ENCODE measurements at regions not wholly inside any gene's neighbourhood (a gene's known extent, or its start where the extent isn't known, plus 50 kb on each side); places are given as distances from the start of the nearest gene placed in this dataset.

DNA sequence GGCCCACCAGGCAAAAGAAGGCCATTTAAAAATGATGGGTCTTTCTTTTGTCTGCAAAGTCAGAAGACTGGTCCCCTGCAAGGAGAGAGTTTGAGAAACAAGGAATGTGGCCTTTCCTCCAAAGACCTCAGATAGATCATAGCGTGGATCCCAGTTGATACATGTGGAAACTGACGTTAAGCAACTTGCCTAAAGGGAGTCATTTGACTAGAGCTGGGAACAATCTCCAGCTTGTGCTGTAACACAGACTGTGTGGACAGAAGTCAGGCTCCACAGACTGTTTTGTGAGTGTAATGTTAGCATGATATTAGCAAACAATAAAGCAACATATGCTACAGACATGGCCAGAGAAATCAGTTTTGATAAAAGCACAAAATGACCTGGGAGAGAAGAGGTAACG lies 140.4 kb upstream of the CITED2 start:
- no peak for DNase-seq (ENCODE audit: low read depth)

DNA sequence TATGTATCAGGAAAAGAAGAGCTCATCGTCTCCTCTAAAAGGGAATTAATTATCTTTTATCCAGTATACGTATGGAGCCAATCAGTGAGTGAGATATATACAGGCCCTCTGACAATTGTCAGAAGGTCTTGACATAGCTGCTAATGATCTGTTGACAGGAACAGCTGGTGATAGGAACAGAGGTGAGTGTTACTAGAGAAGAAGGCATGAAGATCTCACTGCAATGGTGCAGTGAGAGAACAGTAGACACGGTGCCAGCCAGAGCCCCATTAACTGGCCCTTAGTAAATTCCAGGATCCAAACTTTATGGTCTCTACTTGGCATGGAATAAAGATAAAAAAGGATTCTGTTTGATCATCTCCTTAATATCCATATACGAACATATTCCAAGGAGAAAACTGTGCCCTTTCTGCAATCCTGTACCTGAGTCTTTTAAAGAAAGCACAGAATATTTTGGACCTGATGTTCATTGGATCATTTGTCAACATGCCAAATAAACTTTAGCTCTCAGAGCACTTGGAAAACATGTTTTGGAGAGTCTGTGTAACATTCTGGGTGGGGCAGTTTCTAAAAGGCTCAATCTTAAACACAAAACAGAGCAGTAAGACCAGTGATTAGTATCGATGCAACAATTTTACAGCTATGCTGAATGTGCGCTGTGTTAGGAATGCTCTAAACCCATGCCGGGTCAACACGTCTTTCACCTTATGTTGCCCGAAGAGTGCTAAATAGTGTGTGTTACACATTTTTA lies 135.8 kb upstream of the CITED2 start:
- DNase-seq (ENCODE audit: low read depth): no peak

DNA sequence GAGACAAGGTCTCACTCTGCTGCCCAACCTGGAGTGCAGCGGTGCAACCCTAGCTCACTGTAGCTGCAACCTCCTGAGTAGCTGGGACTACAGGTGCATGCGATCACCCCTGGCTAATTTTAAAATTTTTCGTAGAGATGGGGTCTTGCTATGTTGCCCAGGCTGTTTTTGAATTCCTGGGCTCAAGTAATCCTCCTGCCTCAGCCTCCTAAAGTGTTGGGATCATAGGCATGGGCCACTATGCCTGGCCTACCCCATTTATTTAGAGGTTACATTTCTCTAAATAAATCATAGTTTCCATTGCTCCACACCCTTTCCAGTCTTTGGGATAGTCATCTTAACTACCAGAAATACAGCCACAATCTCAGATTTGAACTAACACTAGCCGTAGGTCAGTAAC lies 134.7 kb upstream of the CITED2 start:
- DNase-seq (ENCODE audit: low read depth): no peak

DNA sequence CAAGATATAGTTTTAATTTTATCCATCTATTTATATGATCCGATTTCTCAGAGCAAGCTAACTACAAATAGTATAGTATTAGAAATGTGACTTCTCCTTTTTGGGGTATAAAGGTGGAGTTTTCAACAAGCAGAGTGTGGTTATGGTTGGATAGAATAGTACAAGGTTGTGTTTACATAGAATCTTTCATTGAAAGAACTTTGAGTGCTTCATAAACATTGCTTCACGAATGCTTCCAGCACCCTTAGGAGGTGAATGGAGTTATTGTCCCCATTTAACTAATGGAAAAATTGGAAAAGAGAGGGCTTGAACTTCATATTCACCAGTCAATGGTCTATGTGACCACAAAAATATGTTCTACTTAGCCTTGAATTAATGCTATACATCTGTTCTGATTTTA lies 134.1 kb upstream of the CITED2 start:
- DNase-seq (ENCODE audit: low read depth): no peak

DNA sequence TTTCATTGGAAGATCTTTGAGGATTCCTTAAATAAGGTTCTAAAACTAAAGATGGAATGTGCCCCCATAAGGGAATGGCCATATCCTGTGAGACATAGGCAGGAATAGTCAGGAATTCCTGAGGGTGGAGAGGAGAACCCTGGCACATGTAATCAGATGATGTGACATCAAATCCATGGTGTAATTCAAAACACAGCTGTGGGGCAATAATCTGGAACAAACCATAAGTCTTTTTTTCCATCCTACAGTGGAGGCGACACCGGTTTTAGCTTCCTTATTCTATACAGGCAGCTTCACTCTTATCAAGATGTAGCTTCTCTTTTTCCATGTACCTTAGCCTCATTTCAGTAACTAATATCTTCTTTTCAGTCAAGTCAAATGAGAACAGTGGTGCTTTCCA lies 133.6 kb upstream of the CITED2 start:
- no peak for DNase-seq (ENCODE audit: low read depth)

DNA sequence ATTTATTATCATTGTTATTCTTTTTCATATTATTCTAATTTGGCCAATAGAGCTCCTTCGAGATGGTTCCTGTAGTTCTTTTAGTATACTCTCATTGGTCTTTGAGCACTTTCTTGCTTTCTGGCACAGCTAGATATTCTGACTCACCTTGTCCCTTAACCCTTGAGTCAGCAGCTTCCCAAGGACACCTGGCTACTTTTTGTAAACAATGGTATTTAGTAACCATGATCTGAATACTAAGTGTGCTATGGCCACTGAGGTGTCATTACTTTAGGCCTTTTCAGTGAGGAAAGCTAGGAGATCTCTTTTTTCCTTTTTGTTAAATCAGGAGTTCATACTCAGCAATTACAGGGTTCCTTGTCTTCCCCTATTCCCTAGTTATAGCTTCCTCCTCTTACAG lies 126.5 kb upstream of the CITED2 start:
- no peak for DNase-seq (ENCODE audit: low read depth)

DNA sequence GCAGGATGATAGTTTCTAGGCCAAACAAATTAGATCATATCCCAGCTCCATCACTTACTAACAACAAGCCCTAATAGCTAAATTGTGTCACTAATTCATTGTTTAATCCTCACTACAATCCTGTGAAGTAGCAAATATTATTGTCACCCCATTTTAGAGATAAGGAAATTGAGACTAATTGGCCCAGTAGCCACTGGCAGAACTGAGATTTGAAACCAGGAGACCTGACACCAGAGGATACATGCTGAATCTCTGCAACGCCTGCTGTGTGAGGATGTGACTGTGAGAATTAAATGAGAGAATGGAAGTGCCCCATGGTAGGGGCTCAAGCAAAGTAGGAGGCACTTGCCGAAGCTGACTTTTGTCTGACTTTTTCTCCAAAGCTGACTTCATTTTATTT lies 124.3 kb upstream of the CITED2 start:
- DNase-seq (ENCODE audit: low read depth): no peak

DNA sequence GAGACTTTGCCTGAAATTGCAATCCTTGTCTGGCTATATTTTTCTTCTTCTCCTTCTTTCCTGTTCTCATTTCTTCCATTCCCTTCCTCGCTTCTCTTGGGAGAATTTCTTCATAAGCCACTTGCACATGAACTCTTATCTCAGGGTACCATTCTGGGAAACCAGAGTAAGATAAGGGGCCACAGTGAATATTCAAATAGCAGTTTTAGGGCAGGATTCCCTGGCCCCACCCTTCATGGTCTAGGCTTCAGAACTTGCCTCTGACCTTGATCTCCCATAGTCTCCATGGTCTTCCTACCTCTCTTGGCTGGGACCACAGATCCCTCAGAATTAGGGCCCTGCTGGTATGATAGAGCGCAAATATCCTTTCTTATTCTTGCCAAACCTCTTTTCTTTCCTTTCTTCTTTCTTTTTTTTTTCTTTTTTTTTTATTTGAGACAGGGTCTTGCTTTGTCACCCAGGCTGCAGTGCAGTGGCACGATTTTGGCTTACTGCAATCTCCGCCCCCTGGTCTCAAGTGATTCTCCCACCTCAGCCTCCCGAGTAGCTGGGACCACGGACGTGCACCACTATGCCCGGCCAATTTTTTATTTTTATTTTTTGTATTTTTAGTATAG lies 123.0 kb upstream of the CITED2 start:
- DNase-seq (ENCODE audit: low read depth): no peak

DNA sequence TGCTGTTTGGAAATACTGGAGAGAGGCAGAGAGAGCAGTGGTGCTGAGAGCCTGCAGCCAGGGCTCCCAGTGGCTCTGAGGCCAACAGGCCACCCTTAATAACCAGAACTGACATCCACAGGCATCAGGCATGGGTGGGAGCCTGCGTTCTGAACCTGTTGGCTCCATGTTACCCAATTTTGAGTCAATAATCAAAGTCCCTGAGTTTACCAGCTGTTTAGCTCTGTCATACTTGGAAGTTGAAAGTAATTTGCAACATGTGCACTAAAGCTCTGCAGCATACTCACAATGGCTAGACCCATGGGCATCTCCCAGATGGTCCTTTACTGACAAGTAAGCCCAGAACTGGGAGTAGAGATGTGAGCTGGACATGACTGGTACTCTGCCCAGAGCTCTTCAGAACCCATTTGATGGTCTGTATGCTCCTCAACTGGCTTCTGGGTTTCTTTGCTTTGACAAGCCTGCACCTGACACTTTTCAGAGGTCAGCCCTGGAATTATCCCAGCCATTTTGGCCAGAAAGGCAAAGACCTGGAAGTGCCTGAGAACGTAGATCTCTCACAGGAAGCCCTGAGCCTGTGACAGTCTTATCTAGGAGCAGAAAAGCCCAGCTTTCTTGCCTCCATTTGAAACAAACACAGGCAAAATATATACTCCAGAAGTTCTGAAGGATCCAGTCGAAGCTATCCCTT lies 122.4 kb upstream of the CITED2 start:
- no peak for DNase-seq (ENCODE audit: low read depth)

DNA sequence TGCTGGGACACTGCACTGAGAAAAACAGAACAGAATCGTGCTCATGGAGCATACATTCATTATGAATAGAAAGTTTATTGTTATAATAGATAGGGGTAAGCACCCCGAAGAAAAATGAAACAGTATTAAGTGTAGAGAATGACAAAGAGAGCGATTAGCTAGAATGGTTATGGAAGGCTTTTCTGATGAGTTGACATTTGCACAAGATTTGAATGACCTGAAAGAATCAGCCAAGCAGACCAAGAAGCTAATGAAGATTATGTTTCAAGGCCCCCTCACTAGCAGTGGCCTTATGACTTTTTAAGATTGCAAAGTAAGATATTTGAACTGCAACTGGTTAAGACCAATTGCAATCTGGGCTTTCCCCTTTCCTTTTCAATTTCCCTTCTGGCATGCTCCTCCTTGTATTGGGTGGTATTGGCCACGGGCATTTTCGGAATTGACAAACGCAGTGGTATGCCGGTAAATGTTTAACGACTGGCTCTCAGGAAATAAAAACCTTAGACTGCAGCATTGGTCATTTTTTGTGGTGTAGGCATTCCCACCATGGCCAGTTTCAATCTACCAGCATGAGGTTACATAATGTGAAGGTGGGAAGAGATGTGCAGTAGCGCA lies 120.0 kb upstream of the CITED2 start:
- DNase-seq (ENCODE audit: low read depth): no peak

DNA sequence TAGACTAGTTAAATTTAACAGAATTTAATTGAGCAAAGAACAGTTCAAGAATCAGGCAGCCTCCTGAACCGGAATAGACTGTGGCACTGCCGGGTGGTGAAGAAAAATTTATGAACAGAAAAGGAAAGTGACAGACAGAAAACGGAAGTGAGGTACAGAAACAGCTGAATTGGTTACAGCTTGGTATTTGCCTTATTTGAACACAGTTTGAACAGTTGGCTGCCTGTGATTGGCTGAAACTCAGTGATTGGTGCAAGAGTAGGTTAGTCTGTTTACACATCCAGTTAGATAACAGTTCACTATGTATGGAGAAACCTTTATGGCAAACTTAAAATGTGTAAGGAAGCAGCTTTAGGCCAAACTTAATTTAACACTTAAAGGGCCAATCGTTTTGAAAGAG lies 116.0 kb upstream of the CITED2 start:
- no peak for DNase-seq (ENCODE audit: low read depth)

DNA sequence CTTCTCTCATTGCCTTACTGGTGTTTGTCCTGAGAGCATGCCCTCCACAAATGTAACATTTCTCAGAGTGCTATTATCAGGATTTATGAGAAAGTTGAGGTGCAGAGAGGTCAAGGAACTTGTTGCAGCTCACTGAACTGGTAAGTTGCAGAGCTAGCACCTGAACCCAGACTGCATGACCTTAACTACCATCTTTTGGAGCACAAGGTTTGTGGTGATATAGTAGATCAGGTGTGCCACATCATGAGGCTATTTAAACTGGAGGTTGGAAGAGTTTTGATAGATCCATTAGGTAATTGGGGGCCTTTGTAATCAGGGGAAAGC lies 112.0 kb upstream of the CITED2 start:
- DNase-seq (ENCODE audit: low read depth): no peak

DNA sequence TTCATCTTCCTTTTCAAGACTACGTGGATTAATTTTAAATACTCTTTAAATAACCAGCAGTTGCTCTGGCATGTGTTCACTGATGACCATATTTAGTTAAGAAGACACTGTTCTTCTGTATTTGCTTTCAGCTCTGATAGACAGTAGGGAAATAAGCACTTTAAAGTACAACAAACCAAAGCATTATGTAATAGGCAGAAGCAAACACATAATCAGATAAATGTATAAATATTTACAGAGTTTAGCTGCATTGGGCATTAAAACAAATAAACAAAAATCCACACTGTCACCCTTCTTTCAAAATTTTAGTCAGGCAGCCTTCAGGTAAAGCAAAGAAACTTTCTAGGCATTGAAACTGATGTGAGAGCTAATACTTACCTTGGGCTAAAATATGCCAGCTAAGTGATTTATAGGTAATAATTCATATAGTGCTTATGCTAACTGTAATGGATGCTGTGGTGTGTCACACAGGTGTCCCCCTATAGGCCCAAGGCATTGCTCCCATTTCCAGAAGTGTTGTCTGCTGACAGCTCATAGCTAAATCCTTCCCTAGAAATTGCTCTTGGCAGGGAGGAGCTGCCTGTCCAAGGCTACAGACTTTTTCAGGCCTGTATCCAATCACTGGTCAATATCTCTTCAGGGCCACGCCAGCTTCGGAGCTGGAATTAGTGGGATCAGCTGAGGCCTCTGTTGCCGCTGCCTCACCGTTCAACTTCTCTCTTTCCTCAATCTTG lies 111.5 kb upstream of the CITED2 start:
- DNase-seq (ENCODE audit: low read depth): no peak

DNA sequence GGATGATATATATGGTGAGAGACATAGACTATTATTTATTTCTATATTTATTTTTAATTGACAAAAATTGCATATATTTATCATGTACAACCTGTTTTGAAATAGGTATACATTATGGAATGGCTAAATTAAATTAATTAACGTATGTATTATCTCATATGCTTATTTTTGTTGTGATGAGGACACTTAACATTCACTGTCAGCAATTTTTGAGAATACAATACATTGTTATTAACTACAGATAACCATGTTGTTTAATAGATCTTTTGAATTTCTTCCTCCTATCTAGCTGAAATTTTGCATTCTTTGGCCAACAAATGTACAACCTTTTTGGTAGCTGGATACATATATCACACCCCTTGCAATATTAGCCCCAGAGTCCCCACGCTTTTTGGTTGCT lies 110.7 kb upstream of the CITED2 start:
- no peak for DNase-seq (ENCODE audit: low read depth)

DNA sequence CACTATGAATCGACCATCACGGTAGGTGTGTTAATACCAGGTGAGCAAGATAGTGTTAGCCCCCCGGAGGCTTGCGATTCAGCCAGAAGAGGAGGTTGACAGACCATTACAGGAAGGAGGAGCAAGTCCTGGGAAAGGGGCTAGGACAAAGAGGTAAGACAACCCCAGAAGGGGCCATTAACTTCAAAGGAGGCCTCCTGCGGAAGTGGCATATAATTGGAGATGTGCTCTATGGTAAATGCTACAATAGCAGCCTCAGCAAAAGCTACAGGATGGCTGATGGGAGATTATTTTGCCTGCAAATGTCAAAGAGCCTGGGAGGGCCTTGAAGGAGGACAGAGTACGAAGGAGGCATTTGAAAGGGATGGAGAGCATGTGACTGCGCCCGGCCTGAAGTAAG lies 108.6 kb upstream of the CITED2 start:
- DNase-seq (ENCODE audit: low read depth): no peak

DNA sequence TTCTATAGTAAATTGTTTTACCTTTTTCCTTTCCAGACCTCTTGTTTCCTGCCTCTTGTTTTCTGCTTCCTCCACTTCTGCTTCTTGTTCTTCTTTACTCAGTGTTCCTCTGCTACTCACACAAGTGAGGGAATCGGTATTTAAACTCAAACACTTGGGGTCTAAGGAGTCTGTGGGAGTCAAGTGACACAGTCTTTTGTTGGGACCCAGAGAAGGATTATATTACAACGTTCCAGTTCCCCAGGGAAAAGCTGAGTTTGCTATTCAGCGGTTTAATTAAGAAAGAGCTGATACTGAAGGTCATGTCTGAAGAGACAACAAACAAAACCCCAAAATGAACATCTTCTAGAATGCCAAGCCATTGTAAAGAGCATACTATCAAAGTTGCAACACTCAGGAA lies 107.8 kb upstream of the CITED2 start:
- no peak for DNase-seq (ENCODE audit: low read depth)

DNA sequence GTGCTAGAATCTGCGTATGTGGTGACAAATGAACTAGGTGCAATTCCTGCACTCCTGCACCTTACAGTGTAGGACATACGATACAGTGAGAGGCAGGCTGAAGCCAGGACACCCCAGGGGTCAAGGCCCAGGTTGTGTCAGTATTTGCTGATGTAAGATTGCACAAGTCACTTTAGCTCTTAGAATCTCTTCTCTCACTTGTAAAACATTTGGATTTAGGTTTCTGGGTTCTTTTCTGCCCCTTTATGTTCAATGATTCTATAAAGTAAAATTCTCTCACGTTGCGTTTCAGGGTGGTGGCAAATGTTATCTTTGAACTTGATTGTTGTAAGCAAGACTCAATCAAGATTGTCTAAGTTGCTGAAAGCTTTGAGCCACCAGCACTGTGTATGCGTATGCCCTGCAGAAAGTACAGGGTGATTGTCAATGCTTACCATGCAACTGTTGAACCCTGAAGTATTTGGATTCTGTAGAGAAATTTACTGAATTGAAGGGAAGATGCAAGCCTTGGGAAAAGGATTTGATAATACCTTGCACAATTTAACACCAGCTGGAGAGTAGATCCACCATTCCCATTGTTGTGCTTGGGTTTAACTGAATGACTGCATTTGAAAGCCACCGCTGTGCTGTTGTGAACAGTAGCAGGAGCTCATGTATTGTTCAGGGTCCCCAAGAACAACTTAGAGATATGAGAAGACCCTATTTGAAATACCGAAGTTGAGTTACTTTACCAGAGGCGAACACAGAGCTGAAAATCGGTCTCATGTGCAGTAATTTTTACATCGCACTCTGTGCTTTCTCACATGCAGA lies 106.1 kb upstream of the CITED2 start:
- DNase-seq (ENCODE audit: low read depth): no peak

DNA sequence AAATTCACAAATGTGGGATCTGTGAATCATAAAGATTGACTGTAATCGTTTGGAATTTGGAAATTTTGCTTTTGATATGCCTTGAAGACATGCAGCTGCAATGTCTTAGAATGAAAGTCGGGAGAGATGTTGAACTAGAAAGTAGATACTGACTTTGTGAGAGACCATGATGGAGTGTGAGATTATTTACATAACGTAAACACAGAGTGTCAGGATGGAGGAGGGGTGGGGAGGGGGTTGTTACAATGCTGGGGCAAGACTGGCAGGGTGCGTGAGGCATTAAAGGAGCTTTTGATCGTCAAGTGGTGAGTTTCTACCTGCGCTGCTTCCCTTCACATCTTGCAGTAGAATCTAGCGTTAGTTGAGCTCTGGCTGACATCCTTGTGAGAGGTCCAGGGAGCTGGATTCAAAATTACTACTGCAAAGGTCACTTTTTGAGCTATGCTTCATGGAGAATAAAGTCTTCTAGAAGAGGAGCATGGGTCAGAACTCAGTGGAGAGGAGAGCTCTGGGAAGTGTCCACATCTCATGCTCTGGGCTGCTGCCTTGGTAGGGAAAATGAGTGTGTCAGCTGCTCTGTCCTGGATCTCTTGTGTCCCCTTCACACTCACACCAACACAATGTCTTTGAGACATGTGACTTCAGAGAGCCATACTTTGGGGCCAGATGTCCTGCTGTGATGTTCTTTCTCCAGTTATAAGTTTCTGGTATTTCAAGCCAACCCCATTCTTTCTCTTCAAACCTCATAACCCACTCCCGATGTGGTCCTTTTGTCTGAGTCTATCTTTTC lies 105.2 kb upstream of the CITED2 start:
- DNase-seq (ENCODE audit: low read depth): no peak

DNA sequence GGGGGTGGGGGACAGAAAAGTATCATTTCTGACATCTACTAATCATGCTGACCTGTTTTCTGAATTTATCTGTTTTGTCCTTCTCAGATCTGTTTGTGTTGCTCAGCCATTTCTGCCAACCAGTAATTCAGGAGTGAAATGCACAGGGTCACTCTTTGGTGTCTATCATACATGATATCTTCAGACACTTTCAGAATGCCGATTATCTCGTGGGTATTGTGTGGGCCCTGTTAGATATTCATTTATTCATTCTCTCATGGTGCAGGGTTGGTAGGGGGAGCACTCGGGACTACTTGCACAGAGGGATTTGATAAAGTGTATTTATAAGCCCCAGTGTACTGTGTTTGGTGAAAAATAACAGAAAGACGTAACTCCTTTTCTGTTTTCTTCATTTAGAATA lies 101.2 kb upstream of the CITED2 start:
- no peak for DNase-seq (ENCODE audit: low read depth)

DNA sequence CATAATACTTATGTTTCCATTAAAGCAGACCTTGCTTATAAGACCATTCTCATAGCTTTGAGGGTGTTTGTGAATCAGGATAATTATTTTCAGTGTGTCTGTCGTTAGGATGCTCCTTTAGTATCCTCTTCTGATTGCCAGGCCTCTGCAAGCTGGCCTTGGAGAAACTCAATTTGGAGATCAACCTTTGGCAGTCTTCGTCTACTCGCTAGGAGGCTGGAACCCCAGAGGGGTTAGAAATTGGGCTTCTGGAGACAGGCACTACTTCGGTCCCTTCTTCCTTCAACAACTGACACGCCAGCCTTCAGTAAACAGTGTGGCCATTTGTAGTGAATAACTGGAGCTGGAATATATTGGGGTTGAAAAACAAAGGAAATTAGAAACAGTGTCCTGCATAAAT lies 100.8 kb upstream of the CITED2 start:
- no peak for DNase-seq (ENCODE audit: low read depth)
